GM12878 (cell line): ENCODE measurements at regions not wholly inside any gene's neighbourhood (a gene's known extent, or its start where the extent isn't known, plus 50 kb on each side); places are given as distances from the start of the nearest gene placed in this dataset.

Experiments
- ATAC-seq: fragments of 200-7000 bp; cut with Tn5 transposase; 3 replicates; pipeline ENCODE4 v1.9.1; 2020; ENCODE audit warnings: mild to moderate bottlenecking, moderate library complexity
- BruUV-seq: library from RNA; stranded (reverse); fragments of 400-500 nt; replicated peaks from 2 replicates; lab custom pipeline; 2021; lab: Mats Ljungman, UMichigan
- CTCF ChIA-PET: fragments of 300-600 bp; sonication (Branson Sonifier 250); formaldehyde crosslinking; extraction: SDS; loops from one replicate; lab custom pipeline; 2021; ENCODE audit warnings: inconsistent platforms; lab: Yijun Ruan, JAX
- POLR2A ChIA-PET: fragments of 350-600 bp; formaldehyde crosslinking; extraction: SDS; loops from one replicate; lab custom pipeline; 2021; ENCODE audit warnings: inconsistent platforms; lab: Charles Lee
- RAD21 ChIA-PET: fragments of 300-600 bp; sonication (Branson Sonifier 250); formaldehyde crosslinking; loops from one replicate; lab custom pipeline; 2023; ENCODE audit warnings: antibody characterized with exemption; ENCODE audit not compliant: unreplicated experiment; lab: Charles Lee
- SMC1A ChIA-PET: fragments of 300-600 bp; sonication (Branson Sonifier 250); formaldehyde crosslinking; loops from one replicate; lab custom pipeline; 2023; ENCODE audit not compliant: unreplicated experiment, uncharacterized antibody; lab: Charles Lee
- DNase-seq: peaks from one replicate; pipeline ENCODE4 v3.0.0-alpha.2; 2011; ENCODE audit warnings: low read depth, low spot score
- FAIRE-seq: peaks from 3 replicates; lab custom pipeline; 2011; peaks lifted over from hg19 to GRCh38; lab: Jason Lieb, UNC
- H2AFZ ChIP-seq: 2 replicates; pipeline ENCODE4 v1.6.0; 2011; ENCODE audit warnings: low read depth, low read length, control low read depth; ENCODE audit not compliant: control insufficient read depth
- H3K27ac ChIP-seq: 2 replicates; pipeline ENCODE4 v1.5.1; 2011; ENCODE audit warnings: control low read depth; ENCODE audit not compliant: control insufficient read depth, insufficient read depth
- H3K27me3 ChIP-seq, 2 experiments: replicated peaks in 1 of 2; 2 replicates each; pipeline versions ENCODE4 v1.6.0 to v1.6.1; 2011; ENCODE audit warnings: low read length in 1 of 2; ENCODE audit not compliant: control insufficient read depth in 2 of 2, insufficient read depth in 2 of 2
- H3K36me3 ChIP-seq, 2 experiments: 2 replicates each; pipeline ENCODE4 v1.5.1; 2011; ENCODE audit warnings: low read length in 1 of 2; ENCODE audit not compliant: control insufficient read depth in 2 of 2, insufficient read depth in 2 of 2
- H3K4me1 ChIP-seq: 2 replicates; pipeline ENCODE4 v1.6.1; 2011; ENCODE audit warnings: mild to moderate bottlenecking, low read length, moderate library complexity, mixed read lengths; ENCODE audit not compliant: control insufficient read depth, insufficient read depth
- H3K4me2 ChIP-seq: 2 replicates; pipeline ENCODE4 v1.6.0; 2011; ENCODE audit warnings: control low read depth; ENCODE audit not compliant: control insufficient read depth, insufficient read depth
- H3K4me3 ChIP-seq: fragments of 200-600 bp; sonication (generic); 2 replicates; pipeline ENCODE4 v1.5.1; 2016
- H3K79me2 ChIP-seq: 2 replicates; pipeline ENCODE4 v1.6.0; 2011; ENCODE audit warnings: low read length; ENCODE audit not compliant: control insufficient read depth, insufficient read depth
- H3K9ac ChIP-seq: 2 replicates; pipeline ENCODE4 v1.8.0; 2011; ENCODE audit warnings: low read length, control low read depth, mixed read lengths; ENCODE audit not compliant: control insufficient read depth, insufficient read depth
- H3K9me3 ChIP-seq: replicated peaks from 3 replicates; pipeline ENCODE4 v1.5.1; 2011; ENCODE audit warnings: mild to moderate bottlenecking, low read length; ENCODE audit not compliant: control insufficient read depth, insufficient read depth
- H4K20me1 ChIP-seq: 2 replicates; pipeline ENCODE4 v1.6.0; 2011; ENCODE audit not compliant: control insufficient read depth, insufficient read depth
- BHLHE40 ChIP-seq, 2 experiments: fragments of 450-650 bp in 1 of 2; IDR thresholded peaks; 2 replicates each; pipeline ENCODE4 v1.6.1; 2011 to 2017; ENCODE audit warnings: low read depth in 2 of 2, borderline replicate concordance in 1 of 2, improper control_type of control experiment in 1 of 2, low read length in 1 of 2, mild to moderate bottlenecking in 1 of 2
- CBFB ChIP-seq: IDR thresholded peaks from 2 replicates; pipeline ENCODE4 v1.6.1; 2016; ENCODE audit warnings: antibody characterized with exemption, low read depth
- EZH2 ChIP-seq: IDR thresholded peaks from 2 replicates; pipeline ENCODE4 v1.6.1; 2012; ENCODE audit warnings: low read depth, mild to moderate bottlenecking, control low read depth, inconsistent platforms, low read length, borderline replicate concordance; ENCODE audit not compliant: control insufficient read depth
- FOXM1 ChIP-seq: IDR thresholded peaks from 2 replicates; pipeline ENCODE4 v1.6.1; 2012; ENCODE audit warnings: low read depth, mild to moderate bottlenecking, inconsistent platforms, low read length, moderate library complexity
- POLR2A ChIP-seq: IDR thresholded peaks from 2 replicates; pipeline ENCODE4 v1.6.1; 2011; ENCODE audit warnings: low read depth, mild to moderate bottlenecking, low read length
- RB1 ChIP-seq: fragments of 450-650 bp; formaldehyde crosslinking; IDR thresholded peaks from 2 replicates; pipeline ENCODE4 v1.6.1; 2017; ENCODE audit warnings: mild to moderate bottlenecking, borderline replicate concordance
- WGBS: methylation state at CpG from one replicate; pipeline ENCODE4 v1.1.6; 2016; ENCODE audit warnings: low lambda C conversion rate; ENCODE audit not compliant: insufficient replicate concordance, insufficient coverage; ENCODE audit errors: missing lambda C conversion rate; 5-methylcytosine and 5-hydroxymethylcytosine counted together
- in situ Hi-C: fragments of 300-500 bp; cut with MboI; formaldehyde crosslinking; loops from 9 replicates; pipeline ENCODE4 v1.14.3; 2018; ENCODE audit warnings: mixed read lengths
- intact Hi-C: fragments of 100-400 bp; cut with micrococcal nuclease; formaldehyde crosslinking; loops from one replicate; pipeline ENCODE4 v1.14.2; 2022; ENCODE audit not compliant: unreplicated experiment
- TF ChIP-seq, protein P1 (sequence below): IDR thresholded peaks from 2 replicates; pipeline ENCODE4 v1.6.1; 2011; ENCODE audit warnings: borderline replicate concordance, low read depth, mild to moderate bottlenecking, moderate library complexity, low read length; ENCODE audit not compliant: insufficient read depth, poor library complexity, severe bottlenecking
- TF ChIP-seq, protein P2 (sequence below): IDR thresholded peaks from 2 replicates; pipeline ENCODE4 v1.6.1; 2012; ENCODE audit warnings: improper control_type of control experiment, low read depth, low read length; ENCODE audit not compliant: insufficient replicate concordance
- TF ChIP-seq, protein P3 (sequence below): fragments of 450-650 bp; IDR thresholded peaks from 2 replicates; pipeline ENCODE4 v1.6.1; 2016; ENCODE audit warnings: mild to moderate bottlenecking
- TF ChIP-seq, protein P4 (sequence below): fragments of 450-650 bp; IDR thresholded peaks from 2 replicates; pipeline ENCODE4 v1.6.1; 2017; ENCODE audit warnings: borderline replicate concordance
- TF ChIP-seq, protein P5 (sequence below): fragments of 150-350 bp; IDR thresholded peaks from 2 replicates; pipeline ENCODE4 v1.6.1; 2014; ENCODE audit warnings: mild to moderate bottlenecking, low read depth, low read length

DNA sequence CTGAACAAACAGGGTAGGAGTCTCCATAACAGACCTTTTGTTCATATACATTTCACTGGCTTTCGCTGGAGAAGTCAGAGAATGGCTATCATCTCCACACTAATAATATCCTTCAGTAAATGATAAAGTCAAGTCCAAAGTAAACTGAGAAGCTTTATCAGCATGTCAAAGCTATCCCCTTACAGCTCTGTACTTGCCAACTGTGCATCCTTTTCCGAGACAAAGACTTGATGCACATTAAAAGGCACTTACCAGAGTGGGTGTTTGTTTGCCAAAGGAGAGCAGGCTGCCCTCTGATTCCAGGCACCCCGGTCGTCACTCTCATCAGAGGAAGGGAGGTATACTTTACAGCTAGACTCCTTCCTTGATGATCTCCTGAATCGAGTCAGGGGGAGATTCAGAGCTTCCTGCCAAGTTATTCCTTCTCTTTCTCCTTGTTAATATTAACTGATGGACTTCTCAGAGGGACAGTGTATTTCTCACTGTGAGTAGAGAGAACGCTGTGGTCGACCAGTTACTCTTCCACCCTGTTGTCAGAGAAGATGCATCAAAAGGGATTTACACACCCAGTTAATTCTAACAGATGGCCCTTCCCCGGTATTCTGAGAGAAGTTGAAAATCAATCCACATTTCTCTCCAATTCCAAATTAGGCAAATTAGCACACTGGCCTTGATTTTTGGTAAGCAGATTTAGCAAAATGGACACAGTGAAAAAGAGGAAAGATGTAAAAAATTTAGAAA is 504.7 kb upstream of the NR2F2 start:
- H3K79me2 ChIP-seq, result no peaks in the 10 kb centered on the region
- DNase-seq, result no peak
- H3K36me3 ChIP-seq, result no peaks in the 10 kb centered on the region
- CTCF ChIA-PET, result interaction anchor here (0.9 to 2.1 kb wide), 4 partner anchors 22 to 566 kb away, joined by 3 to 13 read pairs (median 3); no protein-coding TSS in a partner anchor
- no peak overlapping the region for H2AFZ ChIP-seq
- H3K4me3 ChIP-seq, result no peak overlapping the region
- H3K9ac ChIP-seq, result no peak overlapping the region
- SMC1A ChIA-PET, result interaction anchor here (1.0 to 1.9 kb wide), 7 partner anchors 10 to 566 kb away, joined by 3 to 15 read pairs (median 4); no protein-coding TSS in a partner anchor
- H3K4me1 ChIP-seq, result no peaks in the 10 kb centered on the region
- no peak for FAIRE-seq
- H3K9me3 ChIP-seq, result no peaks in the 10 kb centered on the region; the same call in 2 of the 3 replicates
- 13% methylated on average over 8 of the region's 8 CpGs for WGBS
- ATAC-seq, result no peak
- intact Hi-C loops (loop anchor here (5.0 kb wide), 1 partner anchor 569 kb away; no protein-coding TSS in a partner anchor), in situ Hi-C loops (no loop called here)
- H3K27ac ChIP-seq, result no peak overlapping the region
- no TSS peak for BruUV-seq
- POLR2A ChIA-PET, result no interaction called here
- H4K20me1 ChIP-seq, result no peaks in the 10 kb centered on the region
- no peak overlapping the region for H3K4me2 ChIP-seq
- no peaks in the 10 kb centered on the region for H3K27me3 ChIP-seq
- RAD21 ChIA-PET, result interaction anchor here (1.6 to 1.9 kb wide), 2 partner anchors 537 to 566 kb away, joined by 3 to 10 read pairs; no protein-coding TSS in a partner anchor
- TF ChIP-seq RB1, result no peak
- TF ChIP-seq FOXM1, result no peak
- TF ChIP-seq EZH2, result no peak
- no peak for TF ChIP-seq POLR2A
- TF ChIP-seq, protein P1, sequence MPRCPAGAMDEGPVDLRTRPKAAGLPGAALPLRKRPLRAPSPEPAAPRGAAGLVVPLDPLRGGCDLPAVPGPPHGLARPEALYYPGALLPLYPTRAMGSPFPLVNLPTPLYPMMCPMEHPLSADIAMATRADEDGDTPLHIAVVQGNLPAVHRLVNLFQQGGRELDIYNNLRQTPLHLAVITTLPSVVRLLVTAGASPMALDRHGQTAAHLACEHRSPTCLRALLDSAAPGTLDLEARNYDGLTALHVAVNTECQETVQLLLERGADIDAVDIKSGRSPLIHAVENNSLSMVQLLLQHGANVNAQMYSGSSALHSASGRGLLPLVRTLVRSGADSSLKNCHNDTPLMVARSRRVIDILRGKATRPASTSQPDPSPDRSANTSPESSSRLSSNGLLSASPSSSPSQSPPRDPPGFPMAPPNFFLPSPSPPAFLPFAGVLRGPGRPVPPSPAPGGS, result no peak
- no peak for TF ChIP-seq BHLHE40 (IDR thresholded peaks at IDR 0.05; ENCODE audit: borderline replicate concordance in 1 of 2, low read depth in 2 of 2, low read length in 1 of 2)
- TF ChIP-seq CBFB, result no peak
- TF ChIP-seq, protein P2, sequence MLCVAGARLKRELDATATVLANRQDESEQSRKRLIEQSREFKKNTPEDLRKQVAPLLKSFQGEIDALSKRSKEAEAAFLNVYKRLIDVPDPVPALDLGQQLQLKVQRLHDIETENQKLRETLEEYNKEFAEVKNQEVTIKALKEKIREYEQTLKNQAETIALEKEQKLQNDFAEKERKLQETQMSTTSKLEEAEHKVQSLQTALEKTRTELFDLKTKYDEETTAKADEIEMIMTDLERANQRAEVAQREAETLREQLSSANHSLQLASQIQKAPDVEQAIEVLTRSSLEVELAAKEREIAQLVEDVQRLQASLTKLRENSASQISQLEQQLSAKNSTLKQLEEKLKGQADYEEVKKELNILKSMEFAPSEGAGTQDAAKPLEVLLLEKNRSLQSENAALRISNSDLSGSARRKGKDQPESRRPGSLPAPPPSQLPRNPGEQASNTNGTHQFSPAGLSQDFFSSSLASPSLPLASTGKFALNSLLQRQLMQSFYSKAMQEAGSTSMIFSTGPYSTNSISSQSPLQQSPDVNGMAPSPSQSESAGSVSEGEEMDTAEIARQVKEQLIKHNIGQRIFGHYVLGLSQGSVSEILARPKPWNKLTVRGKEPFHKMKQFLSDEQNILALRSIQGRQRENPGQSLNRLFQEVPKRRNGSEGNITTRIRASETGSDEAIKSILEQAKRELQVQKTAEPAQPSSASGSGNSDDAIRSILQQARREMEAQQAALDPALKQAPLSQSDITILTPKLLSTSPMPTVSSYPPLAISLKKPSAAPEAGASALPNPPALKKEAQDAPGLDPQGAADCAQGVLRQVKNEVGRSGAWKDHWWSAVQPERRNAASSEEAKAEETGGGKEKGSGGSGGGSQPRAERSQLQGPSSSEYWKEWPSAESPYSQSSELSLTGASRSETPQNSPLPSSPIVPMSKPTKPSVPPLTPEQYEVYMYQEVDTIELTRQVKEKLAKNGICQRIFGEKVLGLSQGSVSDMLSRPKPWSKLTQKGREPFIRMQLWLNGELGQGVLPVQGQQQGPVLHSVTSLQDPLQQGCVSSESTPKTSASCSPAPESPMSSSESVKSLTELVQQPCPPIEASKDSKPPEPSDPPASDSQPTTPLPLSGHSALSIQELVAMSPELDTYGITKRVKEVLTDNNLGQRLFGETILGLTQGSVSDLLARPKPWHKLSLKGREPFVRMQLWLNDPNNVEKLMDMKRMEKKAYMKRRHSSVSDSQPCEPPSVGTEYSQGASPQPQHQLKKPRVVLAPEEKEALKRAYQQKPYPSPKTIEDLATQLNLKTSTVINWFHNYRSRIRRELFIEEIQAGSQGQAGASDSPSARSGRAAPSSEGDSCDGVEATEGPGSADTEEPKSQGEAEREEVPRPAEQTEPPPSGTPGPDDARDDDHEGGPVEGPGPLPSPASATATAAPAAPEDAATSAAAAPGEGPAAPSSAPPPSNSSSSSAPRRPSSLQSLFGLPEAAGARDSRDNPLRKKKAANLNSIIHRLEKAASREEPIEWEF, result no peak
- TF ChIP-seq, protein P3, sequence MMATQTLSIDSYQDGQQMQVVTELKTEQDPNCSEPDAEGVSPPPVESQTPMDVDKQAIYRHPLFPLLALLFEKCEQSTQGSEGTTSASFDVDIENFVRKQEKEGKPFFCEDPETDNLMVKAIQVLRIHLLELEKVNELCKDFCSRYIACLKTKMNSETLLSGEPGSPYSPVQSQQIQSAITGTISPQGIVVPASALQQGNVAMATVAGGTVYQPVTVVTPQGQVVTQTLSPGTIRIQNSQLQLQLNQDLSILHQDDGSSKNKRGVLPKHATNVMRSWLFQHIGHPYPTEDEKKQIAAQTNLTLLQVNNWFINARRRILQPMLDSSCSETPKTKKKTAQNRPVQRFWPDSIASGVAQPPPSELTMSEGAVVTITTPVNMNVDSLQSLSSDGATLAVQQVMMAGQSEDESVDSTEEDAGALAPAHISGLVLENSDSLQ, result no peak
- TF ChIP-seq, protein P4, sequence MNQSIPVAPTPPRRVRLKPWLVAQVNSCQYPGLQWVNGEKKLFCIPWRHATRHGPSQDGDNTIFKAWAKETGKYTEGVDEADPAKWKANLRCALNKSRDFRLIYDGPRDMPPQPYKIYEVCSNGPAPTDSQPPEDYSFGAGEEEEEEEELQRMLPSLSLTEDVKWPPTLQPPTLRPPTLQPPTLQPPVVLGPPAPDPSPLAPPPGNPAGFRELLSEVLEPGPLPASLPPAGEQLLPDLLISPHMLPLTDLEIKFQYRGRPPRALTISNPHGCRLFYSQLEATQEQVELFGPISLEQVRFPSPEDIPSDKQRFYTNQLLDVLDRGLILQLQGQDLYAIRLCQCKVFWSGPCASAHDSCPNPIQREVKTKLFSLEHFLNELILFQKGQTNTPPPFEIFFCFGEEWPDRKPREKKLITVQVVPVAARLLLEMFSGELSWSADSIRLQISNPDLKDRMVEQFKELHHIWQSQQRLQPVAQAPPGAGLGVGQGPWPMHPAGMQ, result no peak
- TF ChIP-seq, protein P5, sequence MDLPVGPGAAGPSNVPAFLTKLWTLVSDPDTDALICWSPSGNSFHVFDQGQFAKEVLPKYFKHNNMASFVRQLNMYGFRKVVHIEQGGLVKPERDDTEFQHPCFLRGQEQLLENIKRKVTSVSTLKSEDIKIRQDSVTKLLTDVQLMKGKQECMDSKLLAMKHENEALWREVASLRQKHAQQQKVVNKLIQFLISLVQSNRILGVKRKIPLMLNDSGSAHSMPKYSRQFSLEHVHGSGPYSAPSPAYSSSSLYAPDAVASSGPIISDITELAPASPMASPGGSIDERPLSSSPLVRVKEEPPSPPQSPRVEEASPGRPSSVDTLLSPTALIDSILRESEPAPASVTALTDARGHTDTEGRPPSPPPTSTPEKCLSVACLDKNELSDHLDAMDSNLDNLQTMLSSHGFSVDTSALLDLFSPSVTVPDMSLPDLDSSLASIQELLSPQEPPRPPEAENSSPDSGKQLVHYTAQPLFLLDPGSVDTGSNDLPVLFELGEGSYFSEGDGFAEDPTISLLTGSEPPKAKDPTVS, result no peak
